Stimulated activated CD4-positive, alpha-beta T cell treated with anti-CD3 and anti-CD28 coated beads, Interleukin-4, amount 100 ng/mL, for 1 hour (primary cell): ENCODE measurements at regions not wholly inside any gene's neighbourhood (a gene's known extent, or its start where the extent isn't known, plus 50 kb on each side); places are given as distances from the start of the nearest gene placed in this dataset.
"Not testable (repeated sequence)": the region's sequence is repeated elsewhere in the genome, so short reads cannot be mapped to it uniquely, and the experiment has no call there.

Experiments
- DNase-seq: peaks from one replicate; pipeline ENCODE4 v3.0.0-alpha.2; 2020

DNA sequence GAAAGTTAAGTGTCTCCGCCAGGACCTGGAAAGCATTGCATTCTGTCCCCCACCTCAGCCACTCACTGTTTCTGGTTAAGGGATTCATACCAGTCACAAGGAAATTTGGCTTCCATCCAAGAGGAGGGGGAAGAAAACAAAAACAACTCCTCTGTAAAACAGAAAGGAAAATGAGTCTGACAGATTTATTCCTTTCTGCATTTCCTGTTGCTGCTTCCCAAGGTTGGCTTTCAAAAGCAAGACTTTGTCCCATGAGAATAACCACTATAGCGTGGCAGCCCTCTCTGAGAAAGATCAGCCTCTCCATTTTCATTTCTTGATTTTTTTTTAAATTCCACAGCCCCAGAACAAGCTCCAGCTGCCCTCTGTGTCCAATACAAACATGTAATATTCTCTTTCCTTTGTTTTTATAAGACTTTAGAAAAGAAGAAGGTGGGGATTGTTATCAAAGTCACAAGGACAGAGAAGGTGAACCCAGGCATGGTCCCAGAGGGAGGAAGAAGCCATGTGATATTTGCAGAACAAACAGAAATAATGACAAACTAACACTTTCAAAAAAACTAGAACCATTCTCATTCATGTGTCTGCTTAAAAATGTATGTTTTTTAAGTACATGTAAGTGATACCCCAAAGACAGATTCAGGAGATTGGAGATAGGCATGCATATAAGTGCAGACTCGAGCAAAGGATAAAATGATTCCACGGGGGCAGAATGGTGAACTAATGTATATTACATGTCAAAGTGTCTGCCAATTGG lies 90.7 kb upstream of the DCLK2 start:
- no peak for DNase-seq

DNA sequence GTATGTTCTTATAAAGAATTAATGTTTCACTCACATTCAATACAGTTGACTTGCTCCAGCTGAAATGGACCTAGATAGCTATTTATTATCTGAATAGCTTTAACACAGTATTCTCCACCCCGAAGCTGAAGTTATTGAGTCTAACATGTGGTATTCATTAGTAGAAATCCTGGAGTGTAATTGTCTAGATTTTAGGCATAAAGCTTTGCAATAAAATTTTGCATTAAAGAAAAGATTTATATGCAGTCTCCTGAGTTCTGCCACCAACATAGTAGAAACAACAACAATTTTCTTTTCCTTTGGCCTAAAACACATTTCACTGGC lies 90.2 kb upstream of the DCLK2 start:
- DNase-seq: no peak

DNA sequence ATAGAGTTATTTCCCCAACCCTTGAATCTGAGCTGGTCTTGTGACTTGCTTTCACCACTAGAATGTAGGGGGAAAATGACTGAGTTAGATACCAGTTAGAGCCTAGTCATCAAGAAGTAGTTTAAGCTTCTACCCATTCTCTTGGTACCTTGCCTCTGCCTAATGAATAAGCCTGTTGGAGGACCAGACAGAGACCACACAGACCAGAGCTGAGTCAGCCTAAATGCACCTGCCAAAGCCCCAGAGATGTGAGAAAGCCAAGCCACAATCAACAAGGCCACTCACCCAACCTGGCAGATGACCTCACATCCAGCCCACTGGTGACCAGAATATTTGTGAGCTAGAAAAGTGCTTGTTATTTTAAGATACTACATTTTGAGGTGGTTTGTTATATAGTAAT lies 85.2 kb upstream of the DCLK2 start:
- no peak for DNase-seq

DNA sequence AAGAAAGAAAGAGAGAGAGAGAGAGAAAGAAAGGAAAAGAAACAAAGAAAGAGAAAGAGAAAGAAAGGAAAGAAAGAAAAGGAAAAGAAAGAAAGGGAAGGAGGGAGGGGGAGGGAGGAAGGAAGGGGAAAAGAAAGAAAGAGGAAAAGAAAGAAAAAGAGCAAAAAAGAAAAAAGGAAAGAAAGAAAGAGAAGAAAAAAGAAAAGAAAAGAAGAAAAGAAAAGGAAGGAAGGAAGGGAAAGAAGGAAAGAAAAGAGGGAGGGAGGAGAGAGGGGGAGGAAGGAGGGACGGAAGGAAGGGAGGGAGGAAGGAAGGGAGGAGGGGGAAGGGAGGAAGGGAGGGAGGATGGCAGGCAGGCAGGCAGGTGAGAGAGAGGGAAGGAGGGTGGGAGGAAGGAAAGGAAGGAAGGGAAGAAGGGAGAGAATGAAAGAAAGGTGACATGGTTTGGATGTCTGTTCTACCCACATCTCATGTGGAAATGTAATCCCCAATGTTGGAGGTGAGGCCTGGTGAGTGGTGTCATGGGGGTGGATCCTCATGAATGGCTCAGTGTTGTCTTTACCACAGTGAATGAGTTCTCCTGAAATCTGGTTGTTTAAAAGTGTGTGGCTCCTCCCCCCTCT lies 83.0 kb upstream of the DCLK2 start:
- DNase-seq: no peak

DNA sequence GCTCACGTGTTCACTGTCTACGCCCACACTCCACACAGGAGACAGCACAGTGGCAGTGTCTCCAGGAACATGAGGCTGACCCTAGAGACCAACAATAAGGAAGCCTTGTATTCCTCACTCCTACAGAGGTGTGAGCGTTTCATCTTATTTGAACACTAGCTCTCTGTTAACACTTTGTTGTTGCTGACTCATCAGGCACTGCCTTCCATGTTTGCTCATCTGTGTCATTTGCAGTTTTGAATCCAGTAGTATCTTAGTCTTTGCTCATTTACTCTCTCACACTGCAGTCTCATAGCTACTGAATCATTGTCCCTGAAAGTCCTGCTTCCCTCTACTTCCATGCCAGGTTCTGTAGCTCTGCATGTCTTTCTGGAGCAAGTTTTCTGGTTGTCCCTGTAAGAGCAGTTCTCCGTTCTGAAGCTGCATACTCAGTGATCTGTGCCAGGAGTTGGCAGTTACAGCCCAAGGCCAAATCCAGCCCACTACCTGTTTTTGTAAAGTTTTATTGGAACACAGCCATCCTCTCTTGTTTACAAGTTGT lies 80.3 kb upstream of the DCLK2 start:
- DNase-seq: no peak

DNA sequence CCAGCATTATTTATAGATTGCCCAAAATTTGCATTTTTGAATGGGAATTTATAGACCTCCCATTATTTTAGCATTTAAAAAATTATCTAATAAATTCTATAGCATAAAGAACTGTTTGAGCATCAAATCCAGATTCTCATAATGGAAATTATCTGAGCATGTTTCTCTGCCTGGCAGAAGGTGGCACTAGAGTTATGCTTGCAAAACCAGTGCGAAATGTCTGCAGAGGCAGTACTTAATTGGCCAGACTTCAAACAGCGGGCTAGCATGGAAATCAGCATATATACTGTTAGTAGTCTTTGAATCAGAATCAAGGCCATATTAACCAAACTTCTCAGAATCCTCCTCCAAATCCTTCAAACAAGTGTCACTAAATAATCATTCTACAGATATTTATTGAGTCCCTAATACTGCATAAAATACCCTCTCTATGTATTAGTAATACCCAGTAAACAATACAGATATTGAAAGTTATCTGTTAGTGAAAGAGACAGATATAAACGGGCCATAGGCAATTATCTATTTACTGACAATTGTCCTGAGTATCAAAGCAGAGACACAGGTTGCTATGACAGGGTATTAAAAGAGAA lies 78.7 kb upstream of the DCLK2 start:
- no peak for DNase-seq

DNA sequence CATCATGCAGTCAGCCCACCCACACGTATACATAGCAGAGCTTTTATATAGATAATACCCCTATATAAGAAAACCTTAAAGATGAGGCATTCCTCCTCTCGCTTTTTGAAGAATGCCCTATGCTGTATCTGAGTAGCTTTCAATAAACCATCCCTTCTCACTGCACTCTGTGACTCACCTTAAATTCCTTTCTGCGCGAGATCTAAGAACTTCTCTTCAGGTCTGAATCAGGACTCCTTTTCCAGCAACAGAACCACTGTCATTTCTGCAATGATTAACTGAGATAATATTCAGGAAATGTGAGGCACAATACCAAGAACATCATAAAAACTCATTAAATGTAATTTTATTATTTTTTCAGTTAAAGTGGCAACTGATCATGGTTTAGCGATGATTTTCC lies 76.4 kb upstream of the DCLK2 start:
- no peak for DNase-seq

DNA sequence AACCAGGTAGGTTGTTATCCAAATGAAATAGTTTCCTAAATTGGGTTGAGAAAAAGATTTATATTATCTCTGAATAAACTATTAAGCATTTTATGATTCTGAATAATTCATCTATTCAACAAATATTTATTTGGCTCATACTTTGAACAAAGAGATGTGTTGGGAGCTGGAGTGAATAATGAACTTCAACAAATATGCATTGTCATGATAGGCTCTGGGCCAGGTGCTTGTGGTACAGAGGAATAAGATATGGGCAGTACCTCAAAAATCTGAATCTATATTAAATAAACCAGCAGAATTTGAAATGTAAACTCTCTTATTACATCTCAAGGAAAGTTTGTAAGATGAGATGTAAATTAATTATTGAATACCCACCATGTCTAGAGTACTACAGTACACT lies 75.7 kb upstream of the DCLK2 start:
- no peak for DNase-seq

- DNase-seq: no peak
Measured at GRCh38 chr4:150004481-150004880, 73.8 kb upstream of the DCLK2 start.

DNA sequence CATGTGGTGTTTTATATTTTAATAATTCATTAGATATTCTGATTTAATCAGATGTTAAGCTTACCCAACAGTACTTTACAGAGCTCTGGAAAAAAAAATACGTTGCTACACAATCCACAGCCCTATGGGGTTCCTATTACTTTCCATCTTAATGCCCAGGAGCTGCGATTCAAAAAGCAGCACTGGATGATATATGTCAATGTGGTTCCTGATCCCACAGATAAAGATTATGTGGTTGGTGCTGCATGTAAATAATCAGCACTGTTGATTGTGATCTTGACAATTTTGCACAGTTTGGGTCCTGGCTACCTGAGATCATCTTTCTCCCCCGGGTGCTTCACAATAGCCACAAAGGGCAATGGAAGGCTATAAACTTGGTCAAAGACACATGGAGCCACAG lies 72.7 kb upstream of the DCLK2 start:
- no peak for DNase-seq

GRCh38 chr4:150006197-150006596 lies 72.0 kb upstream of the DCLK2 start:
- DNase-seq: no peak

DNA sequence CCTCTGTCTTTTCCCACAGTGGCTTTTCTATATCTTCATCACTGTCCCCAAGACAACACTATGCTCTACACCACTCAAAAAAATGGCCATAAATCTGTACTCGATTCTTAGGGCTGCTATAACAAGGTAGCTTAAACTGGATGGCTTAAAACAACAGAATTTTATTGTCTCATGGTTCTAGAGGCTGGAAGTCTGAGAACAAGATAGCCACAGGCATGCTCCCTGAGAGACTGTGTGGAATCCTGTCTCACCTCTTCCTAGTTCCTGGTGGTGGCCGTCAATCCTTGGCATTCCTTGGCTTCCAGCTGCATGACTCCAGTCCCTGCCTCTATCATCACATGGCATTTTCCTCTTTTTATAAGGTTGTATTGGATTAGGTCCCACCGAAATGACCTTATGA lies 70.7 kb upstream of the DCLK2 start:
- no peak for DNase-seq

DNA sequence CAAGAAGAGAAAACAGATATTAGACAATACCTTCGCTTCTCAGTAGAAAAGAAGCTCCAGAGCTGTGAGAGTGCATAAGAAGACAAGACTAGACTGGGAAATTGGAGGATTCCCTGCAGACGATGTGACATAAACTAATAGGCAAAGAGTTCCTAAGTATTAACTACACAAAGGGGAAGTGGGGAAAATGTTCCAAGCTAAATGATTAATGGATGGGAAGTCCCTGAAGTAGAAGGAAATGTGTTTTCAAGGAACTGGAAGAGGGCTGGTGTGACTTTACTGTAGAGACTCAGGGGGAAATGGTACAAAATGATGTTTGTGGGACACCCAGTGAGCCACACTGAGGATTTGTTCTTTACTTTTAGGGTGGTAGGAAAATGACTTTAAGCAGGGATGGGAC lies 69.7 kb upstream of the DCLK2 start:
- DNase-seq: no peak

DNA sequence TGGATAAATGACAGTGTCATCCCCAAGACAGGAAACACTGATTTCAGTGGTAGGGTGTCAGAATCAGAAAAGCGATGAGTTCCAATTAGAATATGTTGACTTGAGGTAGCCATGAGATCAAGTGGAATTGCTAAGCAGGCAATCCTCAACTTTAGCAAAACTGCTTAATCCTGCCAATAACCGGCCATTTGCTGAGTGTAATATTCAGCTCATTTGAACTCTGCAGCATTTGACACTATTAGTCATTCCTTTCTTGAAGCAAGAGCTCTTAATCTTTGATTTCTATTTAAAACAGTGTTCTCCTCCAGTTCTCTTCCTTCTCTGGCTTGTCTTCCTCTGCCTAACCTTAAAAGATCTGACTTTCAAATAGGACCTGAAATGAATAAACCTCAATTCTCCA lies 68.7 kb upstream of the DCLK2 start:
- DNase-seq: no peak

- DNase-seq: no peak
Measured at GRCh38 chr4:150010525-150011126, 67.6 kb upstream of the DCLK2 start.

DNA sequence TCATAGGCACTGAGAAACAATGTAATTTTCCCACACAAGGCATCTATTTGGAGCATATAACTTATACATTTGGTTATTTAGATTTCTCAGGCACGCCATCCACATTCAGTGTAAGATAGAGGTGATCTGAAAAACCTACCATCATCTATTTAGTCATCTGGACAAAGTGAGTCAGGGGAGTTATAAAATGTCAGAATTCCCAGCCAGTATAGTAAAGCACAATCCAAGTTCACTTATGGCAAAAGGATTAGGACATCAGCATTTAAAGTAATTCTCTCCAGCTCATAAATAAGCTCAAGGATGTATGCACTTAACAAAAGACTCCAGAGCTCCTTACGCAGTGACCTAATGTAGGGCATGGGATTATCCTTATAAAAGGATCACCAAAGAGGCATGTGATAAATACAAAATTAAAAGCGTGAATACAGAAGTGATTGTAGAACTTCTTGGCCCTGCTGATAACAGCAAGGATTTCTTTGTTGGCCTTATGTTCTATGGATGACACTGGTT lies 65.3 kb upstream of the DCLK2 start:
- DNase-seq: no peak

DNA sequence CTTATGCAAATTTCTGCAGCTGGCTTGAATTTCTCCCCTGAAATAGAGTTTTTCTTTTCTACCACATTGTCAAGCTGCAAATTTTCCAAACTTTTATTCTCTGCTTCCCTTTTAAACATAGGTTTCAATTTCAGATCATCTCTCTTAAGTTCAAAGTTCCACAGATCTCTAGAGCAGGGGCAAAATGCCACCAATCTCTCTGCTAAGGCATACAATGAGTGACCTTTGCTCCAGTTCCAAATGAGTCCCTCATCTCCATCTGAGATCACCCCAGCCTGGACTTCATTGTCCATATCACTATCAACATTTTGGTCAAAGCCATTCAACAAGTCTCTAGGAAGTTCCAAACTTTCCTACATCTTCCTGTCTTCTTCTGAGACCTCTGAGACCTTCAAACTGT lies 62.3 kb upstream of the DCLK2 start:
- DNase-seq: not testable (repeated sequence)

DNA sequence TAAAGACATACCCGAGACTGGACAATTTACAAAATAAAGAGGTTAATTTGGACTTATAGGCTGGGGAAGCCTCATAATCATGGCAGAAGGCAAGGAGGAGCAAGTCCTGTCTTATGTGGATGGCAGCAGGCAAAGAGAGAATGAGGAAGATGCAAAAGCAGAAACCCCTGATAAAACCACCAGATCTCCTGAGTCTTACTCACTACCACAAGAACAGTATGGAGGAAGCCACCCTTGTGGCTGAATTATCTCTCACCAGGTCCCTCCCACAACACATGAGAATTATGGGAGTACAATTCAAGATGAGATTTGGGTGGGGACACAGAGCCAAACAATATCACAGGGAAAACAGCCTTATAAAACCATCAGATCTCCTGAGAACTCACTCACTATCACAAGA lies 61.6 kb upstream of the DCLK2 start:
- DNase-seq: not testable (repeated sequence)

DNA sequence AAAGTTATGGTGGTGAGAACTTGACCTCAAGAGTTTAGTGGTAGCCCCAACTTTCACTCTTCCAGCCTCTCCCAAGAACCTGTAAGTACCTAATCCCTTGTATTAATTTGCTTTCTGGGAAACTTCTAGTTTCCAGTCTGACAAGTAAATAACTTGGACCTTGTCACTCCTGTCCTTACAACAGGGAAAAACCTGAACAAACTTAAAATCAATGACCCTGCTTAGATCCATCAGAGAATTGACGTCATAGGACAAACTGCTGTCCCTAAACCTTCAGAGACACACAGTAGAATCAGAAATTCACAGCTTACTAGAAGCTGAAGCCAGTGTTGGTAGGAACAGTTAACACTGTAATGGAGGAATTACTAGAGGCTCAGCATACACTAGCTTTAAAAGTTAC lies 60.0 kb upstream of the DCLK2 start:
- DNase-seq: no peak

DNA sequence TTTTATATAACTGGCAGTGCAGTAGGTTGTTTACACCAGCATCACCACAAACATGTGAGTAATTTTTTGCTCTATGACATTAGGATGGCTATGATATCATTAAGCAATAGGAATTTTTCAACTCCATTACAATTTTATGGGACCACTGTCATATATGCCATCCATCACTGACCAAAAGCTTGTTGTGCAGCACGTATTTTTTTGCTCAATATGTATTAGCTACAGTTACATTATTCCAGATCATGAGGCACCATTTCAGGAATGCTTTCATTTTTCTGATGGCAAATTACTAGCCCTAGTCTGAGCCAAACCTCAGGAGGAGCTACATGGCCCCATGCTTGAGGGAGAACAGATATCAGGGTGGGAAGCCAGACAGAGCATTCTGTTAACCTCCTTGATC lies 56.8 kb upstream of the DCLK2 start:
- DNase-seq: no peak

- no peak for DNase-seq
Measured at GRCh38 chr4:150023489-150023888, 54.8 kb upstream of the DCLK2 start.

DNA sequence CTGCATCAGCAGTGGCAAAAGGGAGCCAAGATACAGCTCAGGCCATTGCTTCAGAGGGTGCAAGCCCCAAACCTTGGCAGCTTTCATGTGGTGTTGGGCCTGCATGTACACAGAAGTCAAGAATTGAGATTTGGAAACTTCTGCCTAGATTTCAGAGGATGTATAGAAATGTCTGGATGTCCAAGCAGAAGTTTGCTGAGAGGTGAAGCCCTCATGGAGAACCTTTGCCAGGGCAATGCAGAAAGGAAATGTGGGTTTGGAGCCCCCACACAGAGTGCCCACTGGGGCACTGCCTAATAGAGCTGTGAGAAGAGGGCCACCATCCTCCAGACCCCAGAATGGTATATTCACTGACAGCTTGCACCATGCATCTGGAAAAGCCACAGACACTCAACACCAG lies 51.3 kb upstream of the DCLK2 start:
- not testable (repeated sequence) for DNase-seq
